MG63 (cell line): ENCODE measurements at regions not wholly inside any gene's neighbourhood (a gene's known extent, or its start where the extent isn't known, plus 50 kb on each side); places are given as distances from the start of the nearest gene placed in this dataset.
"Not testable (repeated sequence)": the region's sequence is repeated elsewhere in the genome, so short reads cannot be mapped to it uniquely, and the experiment has no call there.

Source experiments
- DNase-seq: peaks from one replicate; pipeline ENCODE4 v3.0.0-alpha.2; 2020
- H3K27me3 ChIP-seq: fragments of 250-450 bp; sonication (Bioruptor Pico); 2 replicates; pipeline ENCODE4 v1.5.1; 2020; ENCODE audit warnings: mild to moderate bottlenecking, moderate library complexity
- H3K36me3 ChIP-seq: fragments of 250-450 bp; sonication (Bioruptor Pico); 2 replicates; pipeline ENCODE4 v1.5.1; 2020; ENCODE audit warnings: mild to moderate bottlenecking, moderate library complexity
- H3K4me3 ChIP-seq: fragments of 250-450 bp; sonication (Bioruptor Pico); 2 replicates; pipeline ENCODE4 v1.5.1; 2020; ENCODE audit warnings: mild to moderate bottlenecking, moderate library complexity
- H3K9me3 ChIP-seq: fragments of 250-450 bp; sonication (Bioruptor Pico); 2 replicates; pipeline ENCODE4 v1.5.1; 2020; ENCODE audit warnings: mild to moderate bottlenecking, moderate library complexity

DNA sequence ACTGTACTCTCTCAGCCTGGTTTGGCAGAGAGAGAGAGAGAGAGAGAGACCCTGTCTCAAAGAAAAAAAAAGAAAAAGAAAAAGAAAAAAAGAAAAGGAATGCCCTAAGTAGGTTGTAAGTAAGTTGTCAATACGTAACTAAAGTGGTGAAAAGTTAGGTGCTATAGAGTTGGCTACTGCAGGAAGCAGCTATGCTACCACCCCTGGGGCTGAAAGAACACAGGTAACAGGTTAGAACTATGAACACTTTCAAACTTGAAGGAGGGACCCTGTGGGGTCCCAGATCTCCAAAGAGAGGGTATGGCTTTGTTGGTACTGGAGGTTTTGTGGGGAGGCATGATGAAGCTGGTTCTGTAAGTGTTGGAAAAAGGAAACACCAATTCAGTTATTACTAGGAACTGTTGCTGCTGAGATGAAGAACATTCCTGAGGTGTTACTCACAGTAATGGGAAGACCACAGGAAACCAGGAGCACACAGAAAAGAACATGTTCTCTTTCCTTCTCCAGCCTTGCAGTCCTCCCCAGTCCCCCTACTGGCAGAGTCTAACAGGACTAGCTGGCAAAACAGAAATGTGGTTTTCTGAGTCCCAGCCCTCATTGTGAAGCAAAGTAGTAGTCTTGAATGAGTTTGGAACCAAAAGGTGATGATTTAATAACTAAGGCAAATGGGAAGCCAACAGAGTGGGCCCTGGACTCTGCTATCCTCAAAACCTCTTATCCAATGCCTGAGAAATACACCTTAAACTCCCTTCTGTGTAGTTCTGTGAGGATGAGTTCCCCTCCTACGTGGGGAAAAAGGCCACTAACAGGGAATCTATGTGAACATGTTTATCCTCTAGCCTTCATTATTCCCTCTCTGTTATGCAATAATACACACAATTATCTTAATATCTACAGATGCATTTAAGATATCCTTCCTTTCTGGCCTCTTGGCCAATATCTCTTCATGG lies 427.0 kb upstream of the DDI1 start:
- peak; percentile 61 for DNase-seq
- Histone ChIP-seq H3K4me3 (no peak overlapping the region), H3K9me3 (no peaks in the 10 kb centered on the region), H3K36me3 (no peaks in the 10 kb centered on the region), H3K27me3 (no peaks in the 10 kb centered on the region)

DNA sequence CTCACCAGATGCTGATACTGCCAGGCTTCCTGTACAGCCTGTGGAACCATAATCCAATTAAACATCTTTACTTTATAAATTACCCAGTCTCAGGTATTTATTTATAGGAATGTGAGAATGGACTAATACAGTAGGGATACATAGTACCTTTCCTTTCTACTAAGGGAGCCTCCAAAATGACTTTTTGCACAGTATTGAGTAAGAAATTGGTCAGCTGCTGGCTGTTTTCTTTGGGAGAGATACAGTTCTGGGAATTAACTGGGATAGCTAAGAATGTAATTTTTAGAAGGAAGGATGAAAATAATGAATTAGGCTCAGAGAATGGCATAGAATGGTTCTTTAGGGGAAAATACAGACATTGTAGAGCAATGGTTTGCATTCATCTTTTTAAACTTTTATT lies 426.0 kb upstream of the DDI1 start:
- DNase-seq, result no peak
- no peaks in the 10 kb centered on the region for H3K36me3 ChIP-seq
- H3K9me3 ChIP-seq, result no peaks in the 10 kb centered on the region
- no peaks in the 10 kb centered on the region for H3K27me3 ChIP-seq
- H3K4me3 ChIP-seq, result no peak overlapping the region

DNA sequence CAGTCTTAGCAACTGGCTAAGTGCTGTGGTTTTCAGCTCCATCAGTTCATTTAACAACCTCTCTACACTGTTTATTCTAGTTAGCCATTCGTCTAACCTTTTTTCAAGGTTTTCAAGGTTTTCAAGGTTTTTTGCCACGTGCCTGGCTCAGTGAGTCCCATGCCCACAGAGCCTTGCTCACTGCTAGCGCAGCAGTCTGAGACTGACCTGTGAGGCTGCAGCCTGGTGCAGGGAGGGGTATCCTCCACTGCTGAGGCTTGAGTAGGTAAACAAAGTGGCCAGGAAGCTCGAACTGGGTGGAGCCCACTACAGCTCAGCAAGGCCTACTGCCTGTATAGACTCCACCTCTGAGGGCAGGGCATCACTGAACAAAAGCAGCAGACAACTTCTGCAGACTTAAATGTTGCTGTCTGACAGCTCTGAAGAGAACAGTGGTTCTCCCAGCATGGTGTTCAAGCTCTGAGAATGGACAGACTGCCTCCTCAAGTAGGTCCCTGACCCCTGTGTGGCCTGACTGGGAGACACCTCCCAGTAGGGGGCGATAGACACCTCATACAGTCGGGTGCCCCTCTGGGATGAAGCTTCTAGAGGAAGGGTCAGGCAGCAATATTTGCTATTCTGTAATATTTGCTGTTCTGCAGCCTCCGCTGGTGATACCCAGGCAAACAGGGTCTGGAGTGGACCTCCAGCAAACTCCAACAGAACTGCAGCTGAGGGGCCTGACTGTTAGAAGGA lies 424.7 kb upstream of the DDI1 start:
- H3K9me3 ChIP-seq, H3K4me3 ChIP-seq, H3K27me3 ChIP-seq, H3K36me3 ChIP-seq, DNase-seq: not testable (repeated sequence)

DNA sequence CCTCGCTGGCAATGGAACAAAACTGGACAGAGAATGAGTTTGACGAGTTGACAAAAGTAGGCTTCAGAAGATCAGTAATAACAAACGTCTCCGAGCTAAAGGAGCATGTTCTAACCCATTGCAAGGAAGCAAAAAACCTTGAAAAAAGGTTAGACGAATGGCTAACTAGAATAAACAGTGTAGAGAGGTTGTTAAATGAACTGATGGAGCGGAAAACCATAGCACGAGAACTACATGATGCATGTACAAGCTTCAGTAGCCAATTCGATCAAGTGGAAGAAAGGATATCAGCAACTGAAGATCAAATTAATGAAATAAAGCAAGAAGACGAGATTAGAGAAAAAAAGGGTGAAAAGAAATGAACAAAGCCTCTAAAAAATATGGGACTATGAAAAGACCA lies 424.0 kb upstream of the DDI1 start:
- not testable (repeated sequence) for H3K4me3 ChIP-seq, H3K36me3 ChIP-seq, DNase-seq, H3K9me3 ChIP-seq, H3K27me3 ChIP-seq

DNA sequence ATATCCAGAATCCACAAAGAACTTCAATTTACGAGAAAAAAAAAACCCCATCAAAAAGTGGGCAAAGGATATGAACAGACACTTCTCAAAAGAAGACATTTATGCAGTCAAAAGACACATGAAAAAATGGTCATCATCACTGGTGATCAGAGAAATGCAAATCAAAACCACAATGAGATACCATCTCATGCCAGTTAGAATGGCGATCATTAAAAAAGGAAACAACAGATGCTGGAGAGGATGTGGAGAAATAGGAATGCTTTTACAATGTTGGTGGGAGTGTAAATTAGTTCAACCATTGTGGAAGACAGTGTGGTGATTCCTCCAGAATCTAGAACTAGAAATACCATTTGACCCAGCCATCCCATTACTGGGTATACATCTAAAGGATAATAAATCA lies 419.9 kb upstream of the DDI1 start:
- not testable (repeated sequence) for H3K27me3 ChIP-seq, H3K4me3 ChIP-seq, H3K9me3 ChIP-seq, DNase-seq, H3K36me3 ChIP-seq

DNA sequence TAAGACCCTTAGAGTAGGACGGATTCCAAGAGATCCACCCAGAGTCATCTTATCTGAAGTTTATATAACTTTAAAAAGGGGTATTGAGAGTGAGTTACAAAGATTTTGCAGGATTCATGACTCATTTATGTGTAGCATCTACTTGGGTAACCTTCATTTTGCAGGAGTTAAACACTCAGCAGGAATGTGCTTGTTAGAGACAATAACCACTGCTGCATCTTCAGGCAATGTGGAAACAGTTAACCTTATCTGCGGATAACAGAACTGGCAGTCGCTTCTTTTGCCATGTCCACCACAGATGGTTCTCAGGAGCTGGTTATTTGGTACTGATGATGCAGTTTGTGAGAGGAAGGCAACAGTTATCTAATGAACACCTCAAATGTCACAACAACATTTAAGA lies 417.9 kb upstream of the DDI1 start:
- H3K36me3 ChIP-seq, result no peaks in the 10 kb centered on the region
- H3K9me3 ChIP-seq, result no peaks in the 10 kb centered on the region
- no peak for DNase-seq
- H3K27me3 ChIP-seq, result no peaks in the 10 kb centered on the region
- H3K4me3 ChIP-seq, result no peak overlapping the region

DNA sequence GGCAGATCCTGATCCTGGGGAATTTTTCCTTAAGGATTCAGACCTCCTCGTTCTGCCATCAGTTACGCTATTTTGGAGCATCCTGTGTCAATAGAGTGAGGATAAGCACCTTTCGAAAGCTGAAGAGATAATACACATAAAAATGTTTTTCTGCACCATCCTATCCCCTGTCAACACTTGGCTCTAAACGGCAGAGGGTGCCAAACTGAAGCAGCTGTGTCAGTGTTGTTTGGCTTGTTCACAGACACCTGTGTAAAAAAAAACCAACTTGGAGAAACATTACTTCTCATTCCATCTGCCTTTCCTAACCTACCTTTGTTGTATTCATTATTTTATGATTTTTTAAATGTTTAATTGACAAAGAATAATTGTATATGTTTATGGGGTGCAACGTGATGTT lies 417.0 kb upstream of the DDI1 start:
- Histone ChIP-seq H3K27me3 (no peaks in the 10 kb centered on the region), H3K4me3 (no peak overlapping the region), H3K36me3 (no peaks in the 10 kb centered on the region), H3K9me3 (no peaks in the 10 kb centered on the region)
- no peak for DNase-seq

DNA sequence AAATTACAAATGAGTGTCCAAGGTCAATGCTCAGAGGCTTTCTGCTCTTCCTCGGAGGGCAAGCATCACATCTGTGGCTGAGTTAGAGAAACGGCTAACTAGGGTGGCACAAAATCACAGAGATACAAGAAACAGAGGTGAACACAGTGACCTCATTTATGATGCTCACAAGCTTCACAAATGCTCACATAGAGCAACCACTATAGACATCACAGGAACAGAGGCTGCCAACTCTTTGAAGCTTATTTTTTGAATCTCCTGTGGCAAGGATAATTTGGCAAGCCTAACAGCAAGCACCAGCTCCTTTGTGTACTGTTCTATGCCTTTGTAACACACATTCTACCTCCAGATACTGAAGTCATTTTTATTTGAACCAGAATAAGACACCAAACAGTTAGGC lies 416.5 kb upstream of the DDI1 start:
- no peaks in the 10 kb centered on the region for H3K36me3 ChIP-seq
- no peak for DNase-seq

DNA sequence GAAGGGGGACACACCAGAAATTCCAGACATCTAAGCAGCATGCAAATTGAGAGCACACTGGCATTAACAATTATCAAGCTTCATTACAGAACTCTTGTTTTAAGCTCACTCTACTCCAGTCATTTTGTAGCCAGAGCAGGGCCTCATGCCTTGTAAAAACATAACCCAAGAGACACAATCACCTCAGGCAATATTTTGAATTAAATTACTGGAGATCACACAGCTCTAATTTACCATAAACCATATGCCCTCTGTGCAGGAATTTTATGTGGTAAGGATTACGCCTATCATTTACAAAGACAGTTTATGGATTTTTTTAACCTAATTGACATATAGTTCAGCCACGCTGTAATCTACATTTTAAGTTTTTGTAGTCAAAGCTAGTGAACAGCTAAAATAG lies 414.1 kb upstream of the DDI1 start:
- no peak for DNase-seq
- Histone ChIP-seq H3K9me3 (no peaks in the 10 kb centered on the region), H3K27me3 (no peaks in the 10 kb centered on the region), H3K4me3 (no peak overlapping the region), H3K36me3 (no peaks in the 10 kb centered on the region)

More for the DNA sequence above, 416.5 kb upstream of the DDI1 start:
- H3K9me3 ChIP-seq, result no peaks in the 10 kb centered on the region
- no peaks in the 10 kb centered on the region for H3K27me3 ChIP-seq
- H3K4me3 ChIP-seq, result no peak overlapping the region

DNA sequence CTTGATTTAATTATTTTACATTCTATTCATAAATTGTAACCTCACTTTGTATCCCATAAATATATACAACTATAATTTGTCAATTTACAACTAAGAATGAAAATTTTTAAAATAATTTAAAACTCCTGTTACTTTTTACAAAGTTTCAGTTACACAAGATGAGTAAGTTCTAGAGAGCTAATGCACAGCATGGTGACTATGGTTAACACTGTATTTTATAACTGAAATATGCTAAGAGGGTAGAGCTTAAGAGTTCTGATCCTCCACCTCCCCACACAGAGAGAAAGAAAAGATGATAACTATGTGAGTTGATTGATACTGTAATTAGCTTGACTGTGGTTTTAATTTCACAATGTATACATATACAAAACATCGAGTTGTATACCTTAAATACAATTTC lies 412.5 kb upstream of the DDI1 start:
- DNase-seq, result no peak
- H3K9me3 ChIP-seq, result no peaks in the 10 kb centered on the region
- H3K4me3 ChIP-seq, result no peak overlapping the region
- H3K36me3 ChIP-seq, result no peaks in the 10 kb centered on the region
- no peaks in the 10 kb centered on the region for H3K27me3 ChIP-seq

DNA sequence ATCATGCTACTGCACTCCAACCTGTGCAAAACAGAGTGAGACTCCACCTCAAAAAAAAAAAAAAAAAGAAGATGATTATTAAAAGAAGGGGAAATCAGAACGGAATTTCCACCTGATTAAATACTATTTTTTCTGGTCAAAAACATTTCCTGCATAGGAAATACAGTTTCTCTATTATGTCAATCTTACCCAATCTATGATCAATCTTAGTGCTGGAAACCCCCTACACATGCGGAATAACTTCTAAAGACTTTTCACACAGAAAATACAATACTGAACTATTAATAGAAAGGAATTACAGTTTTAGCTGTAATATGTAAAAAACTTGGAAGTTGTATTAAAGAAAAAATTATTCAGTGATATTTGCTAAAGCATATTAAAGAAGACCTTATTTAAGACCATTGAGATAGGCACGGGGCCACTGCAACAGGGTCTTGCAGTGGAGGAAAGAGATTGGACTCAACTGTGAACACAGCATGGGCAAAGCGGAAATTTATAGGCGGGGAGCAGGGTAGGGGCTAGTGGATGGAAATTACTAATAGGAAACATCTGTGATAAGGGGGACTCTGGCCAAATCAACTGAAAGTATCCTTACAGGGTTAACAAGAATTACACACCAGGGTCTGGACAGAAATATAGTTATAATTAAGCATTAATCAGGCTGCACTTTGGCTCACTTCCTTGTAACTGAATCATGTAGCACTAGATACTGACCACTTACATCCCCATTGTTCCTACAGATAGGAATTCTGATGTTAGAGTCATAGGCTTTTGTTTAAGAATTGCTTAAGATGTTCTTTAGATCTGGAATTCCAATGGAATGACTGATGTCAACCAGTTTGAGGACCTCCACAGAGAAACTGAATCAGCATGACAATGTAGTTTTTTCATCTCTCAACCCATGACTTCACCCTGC lies 411.5 kb upstream of the DDI1 start:
- DNase-seq, result peak; percentile 22
- Histone ChIP-seq H3K9me3 (no peaks in the 10 kb centered on the region), H3K4me3 (no peak overlapping the region), H3K36me3 (no peaks in the 10 kb centered on the region), H3K27me3 (no peaks in the 10 kb centered on the region)

DNA sequence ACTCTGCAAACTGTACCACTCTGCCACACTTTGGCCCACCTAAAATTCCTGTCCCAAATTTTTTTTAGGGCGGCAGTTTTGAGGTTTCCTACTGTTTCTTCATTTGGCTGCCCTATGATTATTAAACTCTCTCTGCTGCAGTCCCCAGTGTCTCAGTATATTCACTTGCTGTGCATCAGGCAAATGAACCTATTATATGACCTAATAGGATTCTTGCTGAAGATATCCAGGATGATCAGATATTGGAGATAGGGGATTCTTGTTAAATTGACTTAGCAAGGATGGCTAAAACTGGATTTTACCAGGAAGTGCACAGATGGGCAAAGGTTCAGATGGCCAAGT lies 410.8 kb upstream of the DDI1 start:
- H3K9me3 ChIP-seq, result no peaks in the 10 kb centered on the region
- peak; percentile 16 for DNase-seq
- H3K4me3 ChIP-seq, result no peak overlapping the region
- no peaks in the 10 kb centered on the region for H3K27me3 ChIP-seq
- no peaks in the 10 kb centered on the region for H3K36me3 ChIP-seq

DNA sequence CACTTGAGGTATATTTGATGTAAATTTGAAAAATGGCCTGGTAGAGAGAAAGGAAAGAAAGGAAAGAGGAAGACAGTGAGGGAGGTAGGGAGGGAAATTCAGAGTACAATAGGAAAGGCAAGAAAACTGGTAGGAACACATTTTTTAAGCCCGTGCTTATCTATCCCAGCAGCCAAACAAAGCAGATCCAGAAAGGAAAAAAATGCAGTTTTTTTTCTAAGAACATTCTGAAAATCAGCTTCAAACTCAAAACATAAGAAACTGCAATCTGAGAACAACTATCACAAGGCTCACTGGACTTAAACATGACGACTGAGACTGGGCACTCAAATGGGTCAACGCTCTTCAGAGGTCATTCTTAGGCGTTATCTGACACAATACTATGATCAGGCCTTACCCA lies 408.3 kb upstream of the DDI1 start:
- DNase-seq, result no peak
- Histone ChIP-seq H3K4me3 (no peak overlapping the region), H3K27me3 (no peaks in the 10 kb centered on the region), H3K9me3 (no peaks in the 10 kb centered on the region), H3K36me3 (no peaks in the 10 kb centered on the region)

DNA sequence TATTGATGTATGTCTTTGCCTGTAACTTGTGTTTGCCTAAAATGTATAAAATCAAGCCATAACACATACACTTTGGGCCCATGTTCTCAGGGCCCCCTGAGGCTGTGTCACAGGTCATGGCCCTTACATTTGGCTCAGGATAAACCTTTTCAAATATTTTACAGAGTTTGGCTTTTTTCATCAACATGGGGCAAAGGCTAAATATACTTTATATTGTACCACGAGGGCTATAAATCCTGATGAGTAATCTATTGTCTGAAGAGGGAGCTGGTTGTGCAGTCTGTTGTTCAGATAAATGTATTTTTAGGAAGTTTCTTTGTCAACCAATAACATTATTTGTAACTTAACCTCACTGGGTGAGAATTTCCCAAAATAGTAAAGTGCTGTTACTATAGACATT lies 404.6 kb upstream of the DDI1 start:
- no peak for DNase-seq
- Histone ChIP-seq H3K36me3 (no peaks in the 10 kb centered on the region), H3K27me3 (no peaks in the 10 kb centered on the region), H3K9me3 (no peaks in the 10 kb centered on the region), H3K4me3 (no peak overlapping the region)

DNA sequence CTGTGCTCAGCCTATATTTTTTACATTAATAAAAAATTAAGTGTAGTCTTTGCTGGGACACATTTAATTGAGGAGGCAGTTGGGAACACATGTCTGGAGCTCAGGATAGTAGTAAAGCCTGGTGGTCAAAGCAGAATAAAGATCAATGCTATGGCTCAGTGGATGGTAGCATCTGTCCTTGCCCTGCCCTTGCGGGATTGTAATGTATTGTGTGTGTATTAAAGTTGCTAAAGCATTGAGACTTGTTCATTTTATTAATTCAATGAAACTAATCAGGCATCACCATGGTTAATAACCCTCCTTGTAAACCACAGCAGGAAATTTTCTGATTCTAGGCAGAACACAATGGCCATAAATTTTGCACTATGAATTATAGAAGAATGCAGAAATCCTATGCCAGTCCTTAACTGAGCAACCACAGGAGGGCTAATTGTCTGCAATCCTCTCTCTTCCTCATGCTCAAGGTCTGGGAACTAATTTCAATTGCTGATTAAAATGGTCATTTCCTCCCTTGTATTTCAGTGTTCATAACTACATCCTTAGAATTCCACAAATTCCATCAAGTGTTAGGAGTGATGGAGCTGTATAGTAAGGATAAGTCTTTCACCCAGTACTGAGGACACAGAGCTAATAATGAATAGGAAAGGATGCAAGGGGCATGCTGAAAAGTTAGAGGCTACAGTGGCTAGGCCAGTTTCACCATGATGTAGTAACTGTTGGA lies 403.2 kb upstream of the DDI1 start:
- H3K4me3 ChIP-seq, result no peak overlapping the region
- DNase-seq, result no peak
- H3K9me3 ChIP-seq, result no peaks in the 10 kb centered on the region
- H3K27me3 ChIP-seq, result no peaks in the 10 kb centered on the region
- no peaks in the 10 kb centered on the region for H3K36me3 ChIP-seq

DNA sequence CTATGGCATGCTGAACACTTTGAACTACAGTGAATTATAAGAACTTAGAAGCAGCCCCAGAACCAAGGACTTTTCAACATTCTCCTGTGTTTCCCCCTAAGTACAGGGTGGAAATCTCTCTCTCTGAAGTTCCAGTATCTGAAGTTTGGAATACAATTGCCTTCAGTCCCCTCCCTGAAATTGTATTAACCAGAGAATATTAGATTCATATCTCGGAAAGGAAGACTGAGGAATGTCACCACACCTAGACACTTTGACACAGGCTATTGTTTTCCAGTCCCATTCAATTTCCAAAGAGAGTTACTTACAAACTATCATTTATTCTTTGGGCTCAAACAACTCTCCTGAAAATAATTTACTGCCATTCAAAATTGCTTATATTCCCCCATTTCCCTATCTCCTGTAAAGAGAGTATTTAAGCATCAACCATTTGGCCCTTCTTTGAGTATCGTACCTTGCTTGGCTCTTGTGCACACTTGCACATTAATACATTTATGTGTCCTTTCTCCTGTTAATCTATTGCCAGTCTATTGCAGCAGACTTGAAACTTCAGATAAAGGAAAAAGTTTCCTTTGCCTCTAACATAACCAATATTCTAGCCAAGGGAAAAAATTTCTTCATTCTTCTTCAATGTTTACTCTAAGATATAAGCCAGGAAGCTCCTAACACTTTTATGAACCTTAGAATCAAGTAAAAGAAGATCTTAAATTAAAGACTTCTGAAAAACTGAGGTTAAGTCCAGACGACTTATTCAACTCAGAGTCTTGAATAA lies 402.4 kb upstream of the DDI1 start:
- no peak for DNase-seq
- Histone ChIP-seq H3K4me3 (no peak overlapping the region), H3K27me3 (no peaks in the 10 kb centered on the region)

More for the DNA sequence above, 402.4 kb upstream of the DDI1 start:
- H3K36me3 ChIP-seq, result no peaks in the 10 kb centered on the region
- no peaks in the 10 kb centered on the region for H3K9me3 ChIP-seq
